VCaP (cell line): ENCODE measurements at regions not wholly inside any gene's neighbourhood (a gene's known extent, or its start where the extent isn't known, plus 50 kb on each side); places are given as distances from the start of the nearest gene placed in this dataset.

ENCODE experiments used
- H3K27ac ChIP-seq: fragments of 450-650 bp; 2 replicates; pipeline ENCODE4 v1.5.1; 2017
- CTCF ChIP-seq: fragments of 450-650 bp; conservative IDR thresholded peaks from 2 replicates; pipeline ENCODE4 v1.5.1; 2017; ENCODE audit warnings: mild to moderate bottlenecking, moderate library complexity

- H3K27ac ChIP-seq, result no peak overlapping the region
- TF ChIP-seq CTCF, result no peak
Observed at GRCh38 chr1:222995236-222995580, 147.8 kb downstream of the TLR5 start.

- peak overlapping the region; percentile 17; the same call in 1 of the 2 replicates for H3K27ac ChIP-seq
- no peak for TF ChIP-seq CTCF
Observed at GRCh38 chr1:222995620-222996309, 147.3 kb downstream of the TLR5 start.

- TF ChIP-seq CTCF, result no peak
Observed at GRCh38 chr1:222996310-222996975, 146.6 kb downstream of the TLR5 start.

GRCh38 chr1:223000632-223001031, 142.4 kb downstream of the TLR5 start:
- H3K27ac ChIP-seq, result no peak overlapping the region
- no peak for TF ChIP-seq CTCF

More at GRCh38 chr1:222996310-222996975, 146.6 kb downstream of the TLR5 start:
- H3K27ac ChIP-seq, result peak overlapping the region; percentile 17

- TF ChIP-seq CTCF, result no peak; the same call in 1 of the 2 replicates
- no peak overlapping the region for H3K27ac ChIP-seq
Observed at GRCh38 chr1:223001653-223002634, 141.1 kb downstream of the TLR5 start.

- no peak for TF ChIP-seq CTCF
- H3K27ac ChIP-seq, result no peak overlapping the region
Observed at GRCh38 chr1:223003549-223003948, 139.5 kb downstream of the TLR5 start.

- TF ChIP-seq CTCF, result no peak
- no peak overlapping the region for H3K27ac ChIP-seq
Observed at GRCh38 chr1:223006371-223006770, 136.7 kb downstream of the TLR5 start.
